ENCODE measurements at regions not wholly inside any gene's neighbourhood (a gene's known extent, or its start where the extent isn't known, plus 50 kb on each side); places are given as distances from the start of the nearest gene placed in this dataset.
"Not testable (repeated sequence)": the region's sequence is repeated elsewhere in the genome, so short reads cannot be mapped to it uniquely, and the experiment has no call there.

- Mint-ChIP-seq H3K27me3 (no peaks in the 10 kb centered on the region), H3K4me3 (no peak overlapping the region), H3K36me3 (ENCODE audit: low read depth) (no peaks in the 10 kb centered on the region), H3K4me1 (no peaks in the 10 kb centered on the region), H3K27ac (no peak overlapping the region), H3K9me3 (peaks cover 2% of the 10 kb centered on the region)
- ChIA-PET CTCF (interaction anchor here (1.1 kb wide), 1 partner anchor 1001 kb away, joined by 3 read pairs; no protein-coding TSS in a partner anchor), POLR2A (no interaction called here)
- no peak for DNase-seq
Observed at GRCh38 chr6:74208239-74208638, 512.2 kb downstream of the CD109 start.

- Mint-ChIP-seq H3K4me3 (no peak overlapping the region), H3K4me1 (no peaks in the 10 kb centered on the region), H3K36me3 (ENCODE audit: low read depth) (no peaks in the 10 kb centered on the region), H3K9me3 (no peaks in the 10 kb centered on the region), H3K27me3 (no peaks in the 10 kb centered on the region), H3K27ac (no peak overlapping the region)
- no peak for DNase-seq
- POLR2A ChIA-PET, result no interaction called here
- CTCF ChIA-PET, result no interaction called here
Observed at GRCh38 chr6:74199215-74199915, 503.4 kb downstream of the CD109 start.

- H3K27me3 Mint-ChIP-seq, result no peaks in the 10 kb centered on the region
- H3K27ac Mint-ChIP-seq, result no peak overlapping the region
- peaks cover 3% of the 10 kb centered on the region for H3K9me3 Mint-ChIP-seq
- H3K4me1 Mint-ChIP-seq, result no peaks in the 10 kb centered on the region
- no peak overlapping the region for H3K4me3 Mint-ChIP-seq
- ChIA-PET CTCF (no interaction called here), POLR2A (no interaction called here)
- no peaks in the 10 kb centered on the region for H3K36me3 Mint-ChIP-seq (ENCODE audit: low read depth)
- no peak for DNase-seq
Observed at GRCh38 chr6:74197310-74197709, 501.3 kb downstream of the CD109 start.

GRCh38 chr6:74187811-74188210 lies 491.8 kb downstream of the CD109 start:
- POLR2A ChIA-PET, result no interaction called here
- CTCF ChIA-PET, result no interaction called here
- peaks cover 2% of the 10 kb centered on the region for H3K9me3 Mint-ChIP-seq
- no peaks in the 10 kb centered on the region for H3K27me3 Mint-ChIP-seq
- DNase-seq, result no peak
- H3K4me3 Mint-ChIP-seq, result no peak overlapping the region
- H3K36me3 Mint-ChIP-seq (ENCODE audit: low read depth), result no peaks in the 10 kb centered on the region
- no peak overlapping the region for H3K27ac Mint-ChIP-seq
- no peaks in the 10 kb centered on the region for H3K4me1 Mint-ChIP-seq

- Mint-ChIP-seq H3K27ac (no peak overlapping the region), H3K4me1 (no peaks in the 10 kb centered on the region), H3K36me3 (ENCODE audit: low read depth) (no peaks in the 10 kb centered on the region), H3K27me3 (no peaks in the 10 kb centered on the region), H3K4me3 (no peak overlapping the region), H3K9me3 (no peaks in the 10 kb centered on the region)
- CTCF ChIA-PET, result no interaction called here
- no peak for DNase-seq
- POLR2A ChIA-PET, result no interaction called here
Observed at GRCh38 chr6:74182992-74183391, 487.0 kb downstream of the CD109 start.

- POLR2A ChIA-PET, result no interaction called here
- Mint-ChIP-seq H3K4me1 (no peaks in the 10 kb centered on the region), H3K27ac (no peak overlapping the region), H3K36me3 (ENCODE audit: low read depth) (no peaks in the 10 kb centered on the region), H3K9me3 (no peaks in the 10 kb centered on the region), H3K4me3 (no peak overlapping the region), H3K27me3 (no peaks in the 10 kb centered on the region)
- DNase-seq, result no peak
- CTCF ChIA-PET, result no interaction called here
Observed at GRCh38 chr6:74181471-74181870, 485.5 kb downstream of the CD109 start.

GRCh38 chr6:74177506-74177905 lies 481.5 kb downstream of the CD109 start:
- Mint-ChIP-seq H3K36me3 (ENCODE audit: low read depth) (no peaks in the 10 kb centered on the region), H3K4me1 (no peaks in the 10 kb centered on the region), H3K4me3 (no peak overlapping the region), H3K9me3 (no peaks in the 10 kb centered on the region), H3K27me3 (no peaks in the 10 kb centered on the region), H3K27ac (no peak overlapping the region)
- CTCF ChIA-PET, result no interaction called here
- POLR2A ChIA-PET, result no interaction called here
- DNase-seq, result no peak

- CTCF ChIA-PET; H3K27me3 Mint-ChIP-seq; H3K4me3 Mint-ChIP-seq; H3K27ac Mint-ChIP-seq; DNase-seq; H3K4me1 Mint-ChIP-seq; H3K36me3 Mint-ChIP-seq (ENCODE audit: low read depth); H3K9me3 Mint-ChIP-seq; POLR2A ChIA-PET: not testable (repeated sequence)
Observed at GRCh38 chr6:74170550-74170949, 474.5 kb downstream of the CD109 start.

- H3K9me3 Mint-ChIP-seq, result no peaks in the 10 kb centered on the region
- no peak for DNase-seq
- no peaks in the 10 kb centered on the region for H3K4me1 Mint-ChIP-seq
- ChIA-PET POLR2A (no interaction called here), CTCF (no interaction called here)
- H3K36me3 Mint-ChIP-seq (ENCODE audit: low read depth), result no peaks in the 10 kb centered on the region
- no peaks in the 10 kb centered on the region for H3K27me3 Mint-ChIP-seq
- H3K4me3 Mint-ChIP-seq, result no peak overlapping the region
- no peak overlapping the region for H3K27ac Mint-ChIP-seq
Observed at GRCh38 chr6:74170118-74170517, 474.1 kb downstream of the CD109 start.

- H3K9me3 Mint-ChIP-seq, result no peaks in the 10 kb centered on the region
- DNase-seq, result no peak
- ChIA-PET POLR2A (no interaction called here), CTCF (no interaction called here)
- H3K27me3 Mint-ChIP-seq, result no peaks in the 10 kb centered on the region
- no peaks in the 10 kb centered on the region for H3K4me1 Mint-ChIP-seq
- no peak overlapping the region for H3K27ac Mint-ChIP-seq
- H3K4me3 Mint-ChIP-seq, result no peak overlapping the region
- H3K36me3 Mint-ChIP-seq (ENCODE audit: low read depth), result no peaks in the 10 kb centered on the region
Observed at GRCh38 chr6:74167976-74168375, 472.0 kb downstream of the CD109 start.

GRCh38 chr6:74167511-74167910 lies 471.5 kb downstream of the CD109 start:
- H3K27ac Mint-ChIP-seq, result no peak overlapping the region
- DNase-seq, result no peak
- ChIA-PET CTCF (no interaction called here), POLR2A (no interaction called here)
- H3K36me3 Mint-ChIP-seq (ENCODE audit: low read depth), result no peaks in the 10 kb centered on the region
- H3K4me1 Mint-ChIP-seq, result no peaks in the 10 kb centered on the region
- H3K9me3 Mint-ChIP-seq, result no peaks in the 10 kb centered on the region
- no peak overlapping the region for H3K4me3 Mint-ChIP-seq
- no peaks in the 10 kb centered on the region for H3K27me3 Mint-ChIP-seq

- Mint-ChIP-seq H3K4me1 (no peaks in the 10 kb centered on the region), H3K27me3 (no peaks in the 10 kb centered on the region), H3K27ac (no peak overlapping the region), H3K36me3 (ENCODE audit: low read depth) (no peaks in the 10 kb centered on the region), H3K9me3 (no peaks in the 10 kb centered on the region), H3K4me3 (no peak overlapping the region)
- ChIA-PET POLR2A (no interaction called here), CTCF (no interaction called here)
- DNase-seq, result no peak
Observed at GRCh38 chr6:74166849-74167248, 470.8 kb downstream of the CD109 start.

GRCh38 chr6:74161380-74161779 lies 465.4 kb downstream of the CD109 start:
- no peak overlapping the region for H3K27ac Mint-ChIP-seq
- H3K9me3 Mint-ChIP-seq, result no peaks in the 10 kb centered on the region
- no peak overlapping the region for H3K4me3 Mint-ChIP-seq
- H3K4me1 Mint-ChIP-seq, result no peaks in the 10 kb centered on the region
- CTCF ChIA-PET, result no interaction called here
- no peaks in the 10 kb centered on the region for H3K36me3 Mint-ChIP-seq (ENCODE audit: low read depth)
- POLR2A ChIA-PET, result no interaction called here
- H3K27me3 Mint-ChIP-seq, result no peaks in the 10 kb centered on the region
- DNase-seq, result no peak

GRCh38 chr6:74152096-74152675 lies 456.2 kb downstream of the CD109 start:
- Mint-ChIP-seq H3K4me3 (no peak overlapping the region), H3K36me3 (ENCODE audit: low read depth) (no peaks in the 10 kb centered on the region), H3K27me3 (no peaks in the 10 kb centered on the region), H3K9me3 (no peaks in the 10 kb centered on the region), H3K27ac (no peak overlapping the region), H3K4me1 (no peaks in the 10 kb centered on the region)
- ChIA-PET CTCF (no interaction called here), POLR2A (no interaction called here)
- DNase-seq, result no peak

All from activated CD4-positive, alpha-beta memory T cell treated with anti-CD3 and anti-CD28 coated beads, Interleukin-2, amount 10 ng/mL, durations not matched to agents 7 days and 5 days (primary cell).